Fibroblast of peridontal ligament (primary cell): ENCODE measurements at regions not wholly inside any gene's neighbourhood (a gene's known extent, or its start where the extent isn't known, plus 50 kb on each side); places are given as distances from the start of the nearest gene placed in this dataset.
A peak's percentile ranks its signal among the peaks of the same experiment; 100 is the strongest.

Source experiments
- DNase-seq: peaks from one replicate; pipeline ENCODE4 v3.0.0-alpha.2; 2010; ENCODE audit errors: extremely low read depth

DNA sequence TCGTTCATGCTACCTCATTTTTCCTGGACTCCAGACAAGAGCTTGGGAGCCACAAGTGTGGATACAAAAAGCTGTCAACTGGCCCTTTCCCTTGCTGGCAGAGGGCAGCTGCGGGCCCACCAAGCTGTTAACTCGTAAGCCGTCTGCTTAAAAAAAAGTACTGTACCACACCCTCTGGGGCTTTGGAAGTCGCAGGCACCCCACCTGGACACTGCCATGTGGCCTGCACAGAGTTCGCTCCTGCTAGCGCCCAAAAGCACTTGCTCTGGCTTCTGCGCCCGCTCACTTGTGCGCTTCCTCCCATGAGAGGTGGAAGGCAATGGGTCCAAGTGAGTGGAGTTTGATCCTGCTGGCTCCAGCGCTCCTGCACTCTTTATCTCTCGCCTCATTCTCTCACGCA is 476.4 kb upstream of the FSTL5 start:
- DNase-seq: no peak

DNA sequence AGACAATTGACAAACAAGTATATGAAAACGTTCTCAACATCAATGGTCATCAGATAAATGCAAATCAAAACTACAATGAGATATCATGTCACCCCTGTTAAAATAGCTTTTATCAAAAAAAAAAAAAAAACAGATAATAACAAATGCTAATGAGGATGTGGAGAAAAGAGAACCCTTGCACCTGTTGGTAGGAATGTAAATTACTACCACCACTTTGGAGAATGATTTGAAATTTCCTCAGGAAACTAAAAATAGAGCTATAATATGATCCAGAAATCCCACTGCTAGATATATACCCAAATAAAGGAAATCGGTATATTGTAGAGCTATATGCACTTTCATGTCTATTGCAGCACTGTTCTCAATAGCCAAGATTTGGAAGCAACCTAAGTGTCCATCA is 470.6 kb upstream of the FSTL5 start:
- no peak for DNase-seq

DNA sequence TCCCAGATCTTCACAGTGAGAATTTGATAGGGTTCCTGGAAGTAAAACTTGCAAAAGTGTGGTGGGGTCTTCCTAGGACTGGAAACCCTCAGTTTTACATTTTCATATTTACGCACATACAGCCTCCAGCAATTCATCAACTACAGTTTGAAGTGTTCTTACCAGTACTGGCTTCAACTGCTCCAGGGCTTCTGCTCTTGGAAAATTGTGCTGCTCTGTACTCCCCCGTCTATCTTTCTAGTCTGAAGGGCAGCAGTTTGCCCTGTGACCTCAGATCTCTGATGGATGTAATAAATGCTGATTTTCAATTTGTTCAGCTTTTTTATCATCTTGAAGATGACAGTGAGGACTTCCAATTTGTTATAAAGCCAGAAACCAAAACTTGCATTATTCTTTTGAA is 458.9 kb upstream of the FSTL5 start:
- DNase-seq: no peak

DNA sequence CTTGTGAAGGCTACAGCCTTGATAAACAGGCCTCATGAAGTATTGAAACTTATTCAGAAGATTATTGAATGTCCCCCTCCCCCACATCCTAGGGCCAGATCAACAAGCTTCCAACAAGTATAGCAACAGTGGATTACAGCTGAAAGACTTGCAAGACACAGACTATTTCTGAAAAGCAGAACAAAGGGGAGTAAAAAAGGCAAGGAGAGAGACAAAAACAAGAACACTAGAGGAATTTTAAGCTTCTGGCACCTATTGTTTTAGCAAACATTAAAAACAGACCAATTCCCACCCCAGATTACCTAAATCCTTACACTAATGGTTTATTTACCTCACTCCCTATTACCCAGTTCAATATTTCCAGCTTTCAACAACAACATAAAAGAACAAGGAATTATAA is 446.3 kb upstream of the FSTL5 start:
- no peak for DNase-seq

DNA sequence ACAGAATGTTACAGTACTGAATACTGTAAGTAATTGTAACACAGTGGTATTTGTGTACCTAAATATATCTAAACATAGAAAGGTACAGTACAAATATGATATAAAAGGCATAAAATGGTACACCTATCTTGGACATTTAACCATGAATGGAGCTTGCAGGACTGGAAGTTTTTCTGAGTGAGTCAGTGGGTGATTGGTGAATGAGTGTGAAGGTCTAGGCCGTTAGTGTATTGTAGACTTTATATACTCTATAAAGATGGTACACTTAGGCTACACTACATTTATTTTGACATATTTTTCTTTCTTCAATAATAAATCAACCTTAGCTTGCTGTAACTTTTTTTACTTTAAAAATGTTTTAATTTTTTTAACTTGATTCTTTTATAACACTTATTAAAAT is 422.5 kb upstream of the FSTL5 start:
- DNase-seq: no peak

DNA sequence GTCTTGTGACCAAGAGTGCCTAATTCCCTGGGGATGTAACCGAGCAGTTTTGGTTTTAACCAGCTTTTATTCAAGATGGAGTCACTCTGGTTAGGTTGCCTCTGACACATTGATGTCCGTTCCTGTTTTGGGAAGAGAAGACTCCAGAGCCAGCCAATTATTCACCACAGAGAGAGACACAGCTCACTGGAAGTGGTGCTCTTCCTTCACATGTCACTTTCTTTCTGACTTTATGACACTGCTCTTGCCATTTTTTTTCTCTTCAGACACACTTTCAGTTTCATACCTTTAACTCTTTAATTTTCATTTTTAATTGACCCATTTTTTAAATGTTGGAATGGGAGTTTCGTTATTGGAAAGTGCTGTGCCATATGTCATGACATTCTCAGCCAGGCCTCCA is 418.4 kb upstream of the FSTL5 start:
- no peak for DNase-seq

DNA sequence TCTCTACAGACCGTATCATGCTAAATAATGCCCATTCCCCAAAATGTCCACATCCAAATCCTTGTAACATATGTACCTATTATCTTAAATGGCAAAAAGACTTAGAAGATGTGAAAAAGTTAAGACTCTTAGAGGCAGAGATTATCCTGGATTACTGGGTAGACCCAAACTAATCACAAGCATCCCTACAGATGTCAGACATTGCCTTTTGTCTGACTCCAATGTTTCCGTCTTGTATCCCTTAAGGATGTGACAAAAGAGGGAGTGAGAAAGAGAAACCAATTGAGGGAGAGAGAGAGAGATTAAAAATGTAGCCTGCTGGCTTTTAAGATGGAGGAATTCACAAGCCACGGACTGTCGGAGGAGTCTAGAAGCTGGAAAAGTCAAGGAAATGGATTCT is 401.9 kb upstream of the FSTL5 start:
- no peak for DNase-seq

DNA sequence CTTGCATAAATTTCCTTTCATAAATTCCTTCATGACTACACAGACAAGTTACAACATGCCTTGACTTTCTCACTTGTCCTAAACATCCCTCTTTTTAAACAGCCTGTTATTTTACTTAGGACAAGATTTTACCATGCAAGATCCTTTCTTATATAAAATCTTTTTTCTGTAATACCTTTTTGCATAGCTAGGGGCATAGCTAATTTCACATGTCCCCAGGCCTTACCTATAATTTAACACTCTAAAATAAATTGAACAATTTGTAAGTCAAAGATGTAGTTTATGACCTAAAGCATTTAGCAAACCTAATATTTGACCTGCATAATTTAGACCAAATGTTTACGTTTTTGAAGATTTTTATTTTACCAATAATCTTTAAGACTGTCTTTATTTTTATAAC is 396.3 kb upstream of the FSTL5 start:
- no peak for DNase-seq

DNA sequence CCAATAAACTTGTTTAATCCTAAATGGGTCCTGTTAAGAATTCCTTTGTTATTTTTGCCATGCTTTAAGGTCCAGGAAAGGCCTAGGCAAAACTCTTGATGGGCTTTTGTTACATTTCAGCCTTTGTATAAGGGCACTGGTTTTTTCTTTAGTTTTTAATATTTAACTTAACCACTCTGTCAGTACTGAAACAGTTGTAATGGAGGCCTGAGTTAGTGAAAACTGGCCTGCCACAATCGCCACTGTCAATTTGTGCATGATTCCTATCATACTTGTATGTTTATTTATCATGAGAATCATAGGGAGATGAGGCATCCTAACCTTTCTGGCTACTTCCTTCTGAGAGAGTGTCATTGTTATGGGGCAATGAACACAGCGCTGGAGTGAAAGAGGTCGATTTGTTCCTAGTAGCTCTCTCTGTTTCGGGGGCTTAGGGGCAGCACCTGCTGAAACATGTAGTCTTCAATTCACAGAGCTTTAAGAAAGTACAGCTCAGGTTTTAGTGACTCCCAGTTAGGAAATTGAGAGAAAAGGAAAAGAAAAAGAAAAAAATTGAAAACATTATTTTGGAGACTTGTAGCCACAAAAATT is 393.8 kb upstream of the FSTL5 start:
- DNase-seq: no peak

DNA sequence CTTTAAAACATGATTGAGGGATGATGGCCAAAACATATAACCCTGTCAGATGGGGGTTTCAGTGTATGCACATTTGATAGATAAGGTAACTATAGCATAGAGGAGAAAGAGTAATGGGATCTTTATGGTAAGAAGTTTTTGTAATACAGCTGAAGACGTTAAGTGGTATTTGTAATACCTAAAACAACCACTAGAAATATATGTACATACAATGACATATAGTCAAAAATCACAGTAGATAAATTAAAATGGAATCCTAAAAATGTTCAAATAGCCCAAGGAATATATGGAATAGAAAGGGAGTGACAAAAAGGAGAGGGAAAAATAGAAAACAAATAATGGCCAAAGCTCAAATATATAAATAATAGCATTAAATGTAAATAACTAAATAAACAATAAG is 371.3 kb upstream of the FSTL5 start:
- no peak for DNase-seq

DNA sequence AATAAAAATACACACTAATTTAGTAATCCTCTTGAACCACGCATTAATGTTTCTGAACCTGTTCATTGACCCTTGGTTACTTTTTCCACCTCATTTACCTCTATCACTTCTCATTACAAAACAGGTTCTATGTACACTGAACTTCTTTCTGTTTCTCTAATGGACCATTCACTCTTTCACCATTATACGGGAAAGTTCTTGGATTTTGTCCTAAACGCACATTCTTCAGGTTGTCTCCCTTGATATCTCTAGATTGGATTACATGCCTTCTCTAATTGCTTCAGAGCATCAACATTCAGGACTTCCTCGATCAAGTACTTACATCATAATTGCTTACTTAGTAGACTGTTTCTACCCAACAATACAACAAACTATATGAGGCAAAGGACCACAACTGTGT is 359.4 kb upstream of the FSTL5 start:
- no peak for DNase-seq

DNA sequence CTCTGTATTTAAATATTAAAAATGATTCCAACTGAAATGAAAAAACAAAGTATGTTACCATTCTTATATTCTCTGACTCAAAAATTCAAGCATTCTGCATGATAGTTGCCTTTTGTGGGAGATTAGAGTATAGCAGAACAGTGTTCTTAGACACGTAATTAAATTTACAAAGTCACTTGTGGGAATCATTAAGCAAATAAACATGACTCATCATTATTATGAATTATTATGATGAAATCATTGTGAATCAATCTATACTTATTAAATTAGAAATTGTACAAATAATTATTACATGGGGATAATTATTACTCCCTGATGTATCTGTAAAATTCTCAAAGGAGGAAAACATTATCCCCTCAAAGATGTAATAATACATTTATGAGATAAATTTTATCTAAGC is 358.9 kb upstream of the FSTL5 start:
- DNase-seq: no peak

DNA sequence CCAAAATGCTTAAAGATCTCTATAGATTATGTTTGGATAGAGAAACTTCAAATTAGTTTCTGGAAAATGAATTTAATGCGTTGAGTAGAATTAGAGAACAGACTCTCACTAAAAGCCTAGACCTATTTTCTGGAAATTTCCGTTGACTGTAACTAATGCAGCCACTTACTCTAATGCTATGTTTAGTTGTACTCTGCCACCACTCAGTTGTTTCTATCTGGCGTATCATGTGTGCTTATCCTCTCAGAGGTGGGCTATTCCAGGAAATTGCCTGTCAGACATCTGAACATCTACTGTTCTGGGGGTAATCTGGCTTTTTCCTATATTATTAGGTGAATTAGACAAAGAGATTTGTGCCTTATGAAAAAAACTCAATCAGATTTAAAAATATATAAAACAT is 347.1 kb upstream of the FSTL5 start:
- no peak for DNase-seq

DNA sequence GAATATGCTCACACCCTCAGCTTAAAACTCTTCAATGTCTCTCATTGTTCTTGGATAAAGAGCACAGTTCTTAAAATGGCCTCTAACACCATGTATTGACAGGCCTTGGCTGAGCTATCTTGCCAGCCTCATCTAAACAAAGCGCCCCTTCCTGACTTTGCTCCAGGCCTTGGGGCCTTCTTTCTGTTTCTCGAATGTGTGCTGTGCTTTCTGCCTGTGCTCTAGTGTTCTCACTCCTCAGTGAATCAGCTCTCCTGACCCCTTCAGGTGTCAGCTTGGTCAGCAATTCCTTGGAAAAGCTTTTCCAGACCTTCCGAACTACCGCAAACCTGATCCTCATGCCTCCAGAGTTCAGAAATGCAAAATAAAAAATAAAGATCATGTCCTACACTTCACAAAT is 346.3 kb upstream of the FSTL5 start:
- no peak for DNase-seq

DNA sequence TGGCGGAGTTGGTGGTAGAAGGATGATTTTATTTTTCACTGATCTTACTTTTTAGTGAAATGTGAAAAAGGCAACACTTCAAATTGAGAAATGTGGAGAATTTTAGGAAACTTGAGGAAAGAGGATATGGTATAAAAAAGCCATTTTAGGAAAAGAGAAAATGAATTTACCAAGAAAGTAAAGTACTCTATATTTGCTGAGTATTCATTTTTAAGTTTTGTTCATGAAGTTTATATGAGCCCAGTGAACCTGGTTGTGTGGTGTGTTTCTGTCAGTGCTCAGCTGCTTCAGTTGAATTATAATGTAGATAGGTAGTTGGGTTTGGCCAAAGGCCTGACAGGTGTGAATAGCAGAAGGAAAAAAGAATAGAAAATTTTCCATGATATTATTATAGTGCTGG is 345.5 kb upstream of the FSTL5 start:
- DNase-seq: no peak

DNA sequence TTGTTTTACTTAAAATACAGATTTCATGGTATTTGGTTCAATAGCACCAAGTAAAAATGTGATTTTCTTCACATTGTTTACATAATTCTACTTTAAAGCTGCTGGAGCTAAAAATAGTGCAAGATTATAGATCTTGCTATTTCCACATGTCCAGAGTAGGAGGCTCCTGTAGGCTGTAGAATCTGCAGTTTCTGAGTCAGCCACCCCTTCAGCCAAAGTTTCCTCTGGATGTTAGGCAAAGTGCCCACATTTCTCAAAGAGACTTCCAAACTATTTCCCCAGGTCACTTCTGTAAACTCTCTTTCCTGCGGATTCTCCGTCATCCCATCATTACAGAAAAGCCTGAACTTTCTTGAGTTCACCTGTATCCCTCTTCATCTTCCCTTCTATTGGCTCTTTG is 342.5 kb upstream of the FSTL5 start:
- DNase-seq: no peak

DNA sequence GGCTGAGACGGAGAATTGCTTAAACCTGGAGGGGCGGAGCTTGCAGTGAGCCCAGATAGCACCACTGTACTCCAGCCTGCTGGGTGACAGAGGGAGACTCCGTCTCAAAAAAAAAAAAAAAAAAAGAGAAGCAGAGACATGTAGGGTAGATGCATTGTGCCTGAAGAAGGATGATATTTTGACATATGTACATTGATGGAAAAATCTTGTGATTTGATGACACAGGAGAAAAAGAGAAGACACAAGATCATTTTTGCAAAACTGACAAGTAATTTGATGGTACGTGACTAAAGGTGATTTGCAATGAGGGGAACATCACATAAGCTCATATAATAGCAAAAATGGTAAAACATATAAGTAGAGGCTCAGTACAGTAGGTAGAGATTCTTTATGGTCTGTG is 340.1 kb upstream of the FSTL5 start:
- DNase-seq: no peak

DNA sequence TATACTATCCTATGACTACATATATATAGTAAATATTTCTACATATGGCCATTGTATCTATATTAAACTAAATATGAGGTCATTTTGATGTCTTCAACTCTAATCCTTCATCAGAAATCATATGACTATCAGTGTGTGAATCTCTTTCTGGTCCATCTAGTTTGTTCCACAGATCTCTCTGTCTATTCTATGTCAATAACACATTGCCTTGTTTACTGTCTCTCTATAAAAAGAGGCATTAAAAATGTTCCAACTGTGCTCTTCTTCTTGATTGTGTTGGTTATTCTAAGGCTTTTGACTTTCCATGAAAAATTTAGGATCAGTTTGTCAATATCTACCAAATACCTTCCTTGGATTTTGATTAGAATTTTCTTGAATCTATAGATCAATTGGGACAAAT is 338.3 kb upstream of the FSTL5 start:
- no peak for DNase-seq

DNA sequence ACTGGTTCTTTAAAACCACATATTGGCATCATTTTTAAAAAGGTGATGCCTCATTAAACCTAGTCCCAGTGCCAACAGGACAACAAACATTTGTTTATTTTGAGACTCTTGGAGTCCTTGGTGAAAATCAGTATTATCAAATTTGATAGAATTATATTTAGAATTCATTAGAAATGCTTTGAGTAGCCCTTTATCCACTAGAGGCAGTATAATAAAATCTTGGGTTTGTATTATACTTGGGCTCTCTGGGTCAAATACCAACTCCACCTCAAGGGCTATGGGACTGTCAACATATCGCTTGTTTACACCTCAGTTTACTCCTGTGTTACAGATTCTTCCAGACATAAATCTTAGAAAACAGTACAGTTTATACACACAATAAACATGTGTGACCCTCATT is 335.7 kb upstream of the FSTL5 start:
- no peak for DNase-seq

DNA sequence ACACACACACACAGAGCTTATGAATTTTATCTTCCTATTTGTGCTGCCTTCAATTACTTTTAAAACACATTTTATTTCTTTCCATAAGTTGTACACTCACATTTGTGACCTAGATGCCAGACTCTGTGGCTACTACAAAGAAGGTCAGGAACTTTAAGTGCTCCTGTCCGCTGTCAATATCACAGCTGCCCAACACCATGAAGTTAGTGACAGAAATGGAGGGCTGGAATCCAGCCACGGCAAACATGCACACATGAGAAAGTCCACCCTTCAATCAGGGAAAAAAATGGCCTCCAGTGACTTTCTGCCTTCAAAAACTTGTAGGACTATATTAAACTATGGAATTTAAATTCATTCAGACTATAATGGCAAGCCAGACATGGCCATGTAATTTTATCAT is 334.4 kb upstream of the FSTL5 start:
- DNase-seq: no peak

DNA sequence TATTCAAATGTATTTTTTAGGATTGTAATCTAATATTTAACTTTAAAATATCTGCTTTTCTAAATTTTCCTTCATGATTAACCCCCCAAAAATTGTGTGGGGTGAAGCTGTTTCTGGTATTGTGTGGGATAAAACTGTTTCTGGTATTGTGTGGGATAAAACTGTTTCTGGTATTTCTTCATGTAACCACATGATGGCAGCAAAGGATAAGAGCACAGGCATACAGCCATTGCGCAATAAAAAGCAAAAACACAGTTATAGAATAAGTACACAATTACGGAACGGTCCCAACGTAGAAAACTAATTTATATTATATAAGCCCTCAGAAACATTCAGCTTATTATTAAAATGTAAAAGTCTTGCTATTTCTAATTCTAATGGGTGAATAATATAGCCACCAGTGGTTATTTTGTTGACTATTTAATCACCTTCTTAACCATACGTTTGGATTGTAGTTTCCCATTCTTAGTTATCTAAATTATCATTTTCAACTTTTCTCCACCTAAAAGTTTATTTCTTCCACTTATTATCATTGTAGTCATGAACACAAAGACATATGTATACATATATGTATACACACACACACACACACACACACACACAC is 333.9 kb upstream of the FSTL5 start:
- peak; percentile 60 for DNase-seq

DNA sequence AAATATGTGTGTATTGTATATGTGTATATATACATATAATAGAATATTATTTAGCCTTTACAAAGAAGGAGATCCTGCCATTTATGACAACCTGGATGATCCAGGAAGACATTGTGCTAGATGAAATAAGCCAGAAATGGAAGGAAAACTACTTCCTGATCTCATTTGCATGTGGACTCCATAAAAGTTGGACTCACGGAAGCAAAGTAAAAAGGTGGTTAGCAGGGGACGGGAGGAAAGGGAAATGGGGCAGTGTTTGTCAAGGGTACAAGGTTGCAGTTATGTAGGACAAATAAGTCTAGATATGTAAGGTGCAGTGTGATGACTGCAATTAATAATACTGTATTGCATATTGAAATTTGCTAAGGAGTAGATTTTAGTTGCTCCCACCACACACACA is 331.1 kb upstream of the FSTL5 start:
- DNase-seq: no peak

DNA sequence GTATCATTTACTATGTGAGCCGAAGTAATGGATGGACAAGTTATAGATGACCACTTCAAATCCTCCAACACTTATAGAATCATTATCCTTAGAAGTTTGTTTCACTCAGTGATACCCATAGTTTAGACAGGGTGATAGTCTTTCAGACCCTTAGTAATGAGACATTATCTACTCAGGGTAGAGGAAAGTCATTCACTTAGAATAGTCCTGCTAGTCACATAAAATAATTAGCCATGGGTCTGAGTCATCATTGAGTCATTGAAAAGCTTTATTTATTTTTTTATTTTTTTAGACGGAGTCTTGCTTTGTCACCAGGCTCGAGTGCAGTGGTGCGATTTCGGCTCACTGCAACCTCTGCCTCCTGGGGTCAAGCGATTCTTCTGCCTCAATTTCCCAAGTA is 321.7 kb upstream of the FSTL5 start:
- DNase-seq: no peak

DNA sequence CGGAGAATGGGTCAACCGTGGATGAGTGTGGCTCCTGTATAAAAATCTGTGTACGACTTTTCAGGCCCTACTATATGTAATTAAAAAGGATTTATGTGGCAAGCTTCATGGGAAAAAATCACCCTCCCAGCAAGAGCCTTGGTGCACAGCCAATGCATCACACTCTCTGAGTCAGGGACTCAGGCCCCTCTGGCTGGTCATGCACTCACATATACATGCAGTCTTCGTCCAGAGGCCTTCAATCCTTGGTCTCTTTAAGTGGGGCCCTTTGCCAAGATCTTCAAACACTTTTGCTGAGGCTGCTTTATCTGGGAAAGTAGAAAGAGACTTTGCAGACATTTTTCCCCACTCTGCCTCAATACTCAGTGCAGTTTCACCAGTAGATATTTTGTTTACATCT is 311.4 kb upstream of the FSTL5 start:
- no peak for DNase-seq
